SH-SY5Y (cell line): ENCODE measurements at regions not wholly inside any gene's neighbourhood (a gene's known extent, or its start where the extent isn't known, plus 50 kb on each side); places are given as distances from the start of the nearest gene placed in this dataset.

Source experiments
- GATA2 ChIP-seq: IDR thresholded peaks from 2 replicates; pipeline ENCODE4 v1.6.1; 2011; ENCODE audit warnings: mild to moderate bottlenecking, low read depth, low read length
- GATA3 ChIP-seq: IDR thresholded peaks from 2 replicates; pipeline ENCODE4 v1.6.1; 2011; ENCODE audit warnings: low read depth, mild to moderate bottlenecking, low read length, moderate library complexity

GRCh38 chr7:89845952-89846351 is 308.3 kb upstream of the STEAP1 start:
- TF ChIP-seq GATA2 = no peak
- no peak for TF ChIP-seq GATA3
